GM12878 (cell line): ENCODE measurements at regions not wholly inside any gene's neighbourhood (a gene's known extent, or its start where the extent isn't known, plus 50 kb on each side); places are given as distances from the start of the nearest gene placed in this dataset.

Experiments
- CUX1 ChIP-seq: IDR thresholded peaks from 2 replicates; pipeline ENCODE4 v1.6.1; 2012; ENCODE audit warnings: improper control_type of control experiment, low read depth, low read length; ENCODE audit not compliant: insufficient replicate concordance
- GATAD2B ChIP-seq: fragments of 450-650 bp; conservative IDR thresholded peaks from 2 replicates; pipeline ENCODE4 v1.6.1; 2017; ENCODE audit warnings: low read depth, mild to moderate bottlenecking, moderate library complexity
- PAX5 ChIP-seq: IDR thresholded peaks from 2 replicates; pipeline ENCODE4 v1.6.1; 2011; ENCODE audit warnings: low read depth, low read length, borderline replicate concordance
- ZBTB11 ChIP-seq: fragments of 450-650 bp; formaldehyde crosslinking; IDR thresholded peaks from 2 replicates; pipeline ENCODE4 v1.5.0; 2022; ENCODE audit warnings: mild to moderate bottlenecking, missing genetic modification characterization

GRCh38 chr3:72692990-72693389, 155.3 kb downstream of the SHQ1 start (continued):
- TF ChIP-seq CUX1: no peak
- no peak for TF ChIP-seq PAX5
- TF ChIP-seq ZBTB11: no peak
- TF ChIP-seq GATAD2B: no peak
